GM13976 (cell line): ENCODE measurements at regions not wholly inside any gene's neighbourhood (a gene's known extent, or its start where the extent isn't known, plus 50 kb on each side); places are given as distances from the start of the nearest gene placed in this dataset.

Experiments
- DNase-seq: peaks from one replicate; pipeline ENCODE4 v3.0.0; 2012; ENCODE audit warnings: low spot score
- CTCF ChIP-seq: IDR thresholded peaks from 2 replicates; pipeline ENCODE4 v1.5.1; 2012; ENCODE audit warnings: borderline replicate concordance, mild to moderate bottlenecking; ENCODE audit not compliant: insufficient read depth; ENCODE audit errors: extremely low read depth, missing control alignments, control extremely low read depth
- in situ Hi-C: fragments of 300-500 bp; cut with MboI; formaldehyde crosslinking; loops from one replicate; pipeline ENCODE4 v1.12.0; 2022; ENCODE audit warnings: low sequenced_read_pairs, mixed read lengths, inconsistent platforms; ENCODE audit not compliant: unreplicated experiment

- in situ Hi-C loops: loop anchor here (5.0 kb wide), 1 partner anchor 173 kb away; no protein-coding TSS in a partner anchor
- no peak for TF ChIP-seq CTCF
- DNase-seq: no peak
Observed at GRCh38 chr12:4104722-4105244, 168.8 kb upstream of the CCND2 start.

- in situ Hi-C loops: no loop called here
- TF ChIP-seq CTCF: no peak
- no peak for DNase-seq
Observed at GRCh38 chr12:4099276-4099675, 174.3 kb upstream of the CCND2 start.

GRCh38 chr12:4091016-4091743 lies 182.4 kb upstream of the CCND2 start:
- no peak for DNase-seq
- in situ Hi-C loops: no loop called here
- no peak for TF ChIP-seq CTCF

- TF ChIP-seq CTCF: no peak
- no peak for DNase-seq
- in situ Hi-C loops: no loop called here
Observed at GRCh38 chr12:4089956-4090355, 183.6 kb upstream of the CCND2 start.

GRCh38 chr12:4089121-4089606 lies 184.4 kb upstream of the CCND2 start:
- in situ Hi-C loops: no loop called here
- no peak for DNase-seq
- TF ChIP-seq CTCF: no peak

- in situ Hi-C loops: no loop called here
- TF ChIP-seq CTCF: no peak
- no peak for DNase-seq
Observed at GRCh38 chr12:4088451-4088850, 185.1 kb upstream of the CCND2 start.
